Stimulated activated memory B cell treated with anti-CD40 and anti-IgM and Interleukin-4, amounts not matched to agents 10 μg/mL and 1 μg/mL and 100 μg/mL, for 72 hours (primary cell): ENCODE measurements at regions not wholly inside any gene's neighbourhood (a gene's known extent, or its start where the extent isn't known, plus 50 kb on each side); places are given as distances from the start of the nearest gene placed in this dataset.

ENCODE experiments used
- ATAC-seq: fragments of 150-1000 bp; cut with Tn5 transposase; 2 replicates; pipeline ENCODE4 v1.10.0; 2021
- H3K27ac Mint-ChIP-seq: one replicate; pipeline ENCODE4 v1.8.0; 2022; ENCODE audit warnings: mild to moderate bottlenecking, mixed read lengths
- H3K27me3 Mint-ChIP-seq: one replicate; pipeline ENCODE4 v1.8.0; 2022; ENCODE audit warnings: mixed read lengths
- H3K36me3 Mint-ChIP-seq: one replicate; pipeline ENCODE4 v1.8.0; 2022; ENCODE audit warnings: mixed read lengths
- H3K4me1 Mint-ChIP-seq: one replicate; pipeline ENCODE4 v1.8.0; 2022; ENCODE audit warnings: mixed read lengths
- H3K4me3 Mint-ChIP-seq: one replicate; pipeline ENCODE4 v1.8.0; 2022; ENCODE audit warnings: mild to moderate bottlenecking, moderate library complexity, mixed read lengths
- H3K9me3 Mint-ChIP-seq: one replicate; pipeline ENCODE4 v1.8.0; 2022; ENCODE audit warnings: mixed read lengths

GRCh38 chr20:59514554-59514953 is 89.8 kb upstream of the PHACTR3 start:
- H3K4me1 Mint-ChIP-seq: peaks cover 6% of the 10 kb centered on the region
- no peak overlapping the region for H3K4me3 Mint-ChIP-seq
- no peak overlapping the region for H3K27ac Mint-ChIP-seq
- no peak for ATAC-seq
- H3K27me3 Mint-ChIP-seq: peaks cover 57% of the 10 kb centered on the region
- H3K9me3 Mint-ChIP-seq: no peaks in the 10 kb centered on the region
- H3K36me3 Mint-ChIP-seq: no peaks in the 10 kb centered on the region

GRCh38 chr20:59515013-59515905 is 89.1 kb upstream of the PHACTR3 start:
- no peak for ATAC-seq
- H3K4me3 Mint-ChIP-seq: no peak overlapping the region
- no peaks in the 10 kb centered on the region for H3K9me3 Mint-ChIP-seq
- peaks cover 6% of the 10 kb centered on the region for H3K4me1 Mint-ChIP-seq
- H3K27me3 Mint-ChIP-seq: peaks cover 59% of the 10 kb centered on the region
- H3K27ac Mint-ChIP-seq: no peak overlapping the region
- no peaks in the 10 kb centered on the region for H3K36me3 Mint-ChIP-seq

- Mint-ChIP-seq H3K36me3 (no peaks in the 10 kb centered on the region), H3K27me3 (peaks cover 65% of the 10 kb centered on the region), H3K9me3 (no peaks in the 10 kb centered on the region), H3K27ac (no peak overlapping the region), H3K4me1 (peaks cover 6% of the 10 kb centered on the region), H3K4me3 (no peak overlapping the region)
- ATAC-seq: no peak
These were observed 88.5 kb upstream of the PHACTR3 start for GRCh38 chr20:59515906-59516209.

GRCh38 chr20:59518881-59519706 is 85.2 kb upstream of the PHACTR3 start:
- peaks cover 6% of the 10 kb centered on the region for H3K4me1 Mint-ChIP-seq
- H3K4me3 Mint-ChIP-seq: no peak overlapping the region
- H3K27me3 Mint-ChIP-seq: peaks cover 88% of the 10 kb centered on the region
- H3K9me3 Mint-ChIP-seq: no peaks in the 10 kb centered on the region
- H3K27ac Mint-ChIP-seq: no peak overlapping the region
- H3K36me3 Mint-ChIP-seq: no peaks in the 10 kb centered on the region
- peak; percentile 70 for ATAC-seq

GRCh38 chr20:59519707-59520014 is 84.7 kb upstream of the PHACTR3 start:
- no peaks in the 10 kb centered on the region for H3K36me3 Mint-ChIP-seq
- H3K27ac Mint-ChIP-seq: no peak overlapping the region
- peaks cover 6% of the 10 kb centered on the region for H3K4me1 Mint-ChIP-seq
- peaks cover 88% of the 10 kb centered on the region for H3K27me3 Mint-ChIP-seq
- H3K4me3 Mint-ChIP-seq: no peak overlapping the region
- no peaks in the 10 kb centered on the region for H3K9me3 Mint-ChIP-seq
- no peak for ATAC-seq

- Mint-ChIP-seq H3K9me3 (no peaks in the 10 kb centered on the region), H3K36me3 (no peaks in the 10 kb centered on the region), H3K4me3 (no peak overlapping the region), H3K4me1 (peaks cover 11% of the 10 kb centered on the region), H3K27me3 (peaks cover 93% of the 10 kb centered on the region), H3K27ac (no peak overlapping the region)
- no peak for ATAC-seq
These were observed 83.5 kb upstream of the PHACTR3 start for GRCh38 chr20:59520814-59521213.

GRCh38 chr20:59525500-59526241 is 78.7 kb upstream of the PHACTR3 start:
- Mint-ChIP-seq H3K9me3 (no peaks in the 10 kb centered on the region), H3K27ac (no peak overlapping the region), H3K36me3 (no peaks in the 10 kb centered on the region), H3K4me3 (no peak overlapping the region), H3K27me3 (peaks cover 87% of the 10 kb centered on the region), H3K4me1 (peaks cover 11% of the 10 kb centered on the region)
- ATAC-seq: no peak

GRCh38 chr20:59526242-59527225 is 77.8 kb upstream of the PHACTR3 start:
- Mint-ChIP-seq H3K36me3 (no peaks in the 10 kb centered on the region), H3K9me3 (peaks cover 3% of the 10 kb centered on the region), H3K27me3 (peaks cover 79% of the 10 kb centered on the region), H3K27ac (no peak overlapping the region), H3K4me3 (no peak overlapping the region), H3K4me1 (peaks cover 11% of the 10 kb centered on the region)
- ATAC-seq: no peak

GRCh38 chr20:59530782-59531181 is 73.6 kb upstream of the PHACTR3 start:
- Mint-ChIP-seq H3K9me3 (peaks cover 5% of the 10 kb centered on the region), H3K27me3 (peaks cover 37% of the 10 kb centered on the region), H3K4me3 (no peak overlapping the region), H3K36me3 (no peaks in the 10 kb centered on the region), H3K27ac (no peak overlapping the region), H3K4me1 (peaks cover 1% of the 10 kb centered on the region)
- no peak for ATAC-seq

GRCh38 chr20:59537991-59538390 is 66.3 kb upstream of the PHACTR3 start:
- Mint-ChIP-seq H3K4me1 (no peaks in the 10 kb centered on the region), H3K27ac (no peak overlapping the region), H3K4me3 (no peak overlapping the region), H3K27me3 (peaks cover 32% of the 10 kb centered on the region), H3K9me3 (peaks cover 24% of the 10 kb centered on the region), H3K36me3 (peaks cover 5% of the 10 kb centered on the region)
- no peak for ATAC-seq

- ATAC-seq: no peak
- H3K27ac Mint-ChIP-seq: no peak overlapping the region
- peaks cover 36% of the 10 kb centered on the region for H3K27me3 Mint-ChIP-seq
- H3K4me1 Mint-ChIP-seq: no peaks in the 10 kb centered on the region
- H3K36me3 Mint-ChIP-seq: no peaks in the 10 kb centered on the region
- H3K4me3 Mint-ChIP-seq: no peak overlapping the region
- peaks cover under 1% of the 10 kb centered on the region for H3K9me3 Mint-ChIP-seq
These were observed 56.7 kb upstream of the PHACTR3 start for GRCh38 chr20:59547596-59547995.
